LNCaP clone FGC (cell line): ENCODE measurements at regions not wholly inside any gene's neighbourhood (a gene's known extent, or its start where the extent isn't known, plus 50 kb on each side); places are given as distances from the start of the nearest gene placed in this dataset.

Experiments
- DNase-seq: peaks from one replicate; pipeline ENCODE4 v3.0.0-alpha.2; 2011; ENCODE audit warnings: low read depth
- H3K4me3 ChIP-seq: 2 replicates; pipeline ENCODE4 v1.5.1; 2011; ENCODE audit warnings: mild to moderate bottlenecking, low read depth, low read length, control low read depth
- TF ChIP-seq, protein P1 (sequence below): IDR thresholded peaks from 2 replicates; pipeline ENCODE4 v1.5.1; 2012; ENCODE audit warnings: mild to moderate bottlenecking; ENCODE audit not compliant: control insufficient read depth, insufficient read depth; ENCODE audit errors: extremely low read depth

DNA sequence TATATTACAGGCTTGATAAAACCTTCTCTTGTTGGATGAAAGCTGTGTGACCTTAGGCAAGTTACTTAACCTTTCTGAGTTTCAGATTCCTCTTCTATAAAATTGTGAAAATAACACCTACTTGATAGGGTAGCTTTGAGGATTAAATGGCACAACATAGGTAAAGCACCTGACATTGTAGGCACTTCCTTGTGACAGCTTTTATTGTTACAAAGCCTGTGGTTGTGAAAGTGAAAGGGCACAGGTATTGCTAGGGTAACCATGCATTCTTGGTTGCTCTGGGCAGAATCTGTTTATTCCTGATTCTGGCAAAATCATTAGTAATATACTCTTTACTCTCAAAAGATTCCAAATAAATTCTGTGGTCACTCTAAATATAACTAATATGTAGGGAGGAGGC lies 493.4 kb downstream of the OLFM4 start:
- H3K4me3 ChIP-seq, result no peak overlapping the region
- no peak for DNase-seq
- TF ChIP-seq, protein P1, sequence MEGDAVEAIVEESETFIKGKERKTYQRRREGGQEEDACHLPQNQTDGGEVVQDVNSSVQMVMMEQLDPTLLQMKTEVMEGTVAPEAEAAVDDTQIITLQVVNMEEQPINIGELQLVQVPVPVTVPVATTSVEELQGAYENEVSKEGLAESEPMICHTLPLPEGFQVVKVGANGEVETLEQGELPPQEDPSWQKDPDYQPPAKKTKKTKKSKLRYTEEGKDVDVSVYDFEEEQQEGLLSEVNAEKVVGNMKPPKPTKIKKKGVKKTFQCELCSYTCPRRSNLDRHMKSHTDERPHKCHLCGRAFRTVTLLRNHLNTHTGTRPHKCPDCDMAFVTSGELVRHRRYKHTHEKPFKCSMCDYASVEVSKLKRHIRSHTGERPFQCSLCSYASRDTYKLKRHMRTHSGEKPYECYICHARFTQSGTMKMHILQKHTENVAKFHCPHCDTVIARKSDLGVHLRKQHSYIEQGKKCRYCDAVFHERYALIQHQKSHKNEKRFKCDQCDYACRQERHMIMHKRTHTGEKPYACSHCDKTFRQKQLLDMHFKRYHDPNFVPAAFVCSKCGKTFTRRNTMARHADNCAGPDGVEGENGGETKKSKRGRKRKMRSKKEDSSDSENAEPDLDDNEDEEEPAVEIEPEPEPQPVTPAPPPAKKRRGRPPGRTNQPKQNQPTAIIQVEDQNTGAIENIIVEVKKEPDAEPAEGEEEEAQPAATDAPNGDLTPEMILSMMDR, result no peak

GRCh38 chr13:53537586-53537985 lies 509.0 kb downstream of the OLFM4 start:
- TF ChIP-seq, protein P1, result no peak
- DNase-seq, result no peak
- H3K4me3 ChIP-seq, result no peak overlapping the region

DNA sequence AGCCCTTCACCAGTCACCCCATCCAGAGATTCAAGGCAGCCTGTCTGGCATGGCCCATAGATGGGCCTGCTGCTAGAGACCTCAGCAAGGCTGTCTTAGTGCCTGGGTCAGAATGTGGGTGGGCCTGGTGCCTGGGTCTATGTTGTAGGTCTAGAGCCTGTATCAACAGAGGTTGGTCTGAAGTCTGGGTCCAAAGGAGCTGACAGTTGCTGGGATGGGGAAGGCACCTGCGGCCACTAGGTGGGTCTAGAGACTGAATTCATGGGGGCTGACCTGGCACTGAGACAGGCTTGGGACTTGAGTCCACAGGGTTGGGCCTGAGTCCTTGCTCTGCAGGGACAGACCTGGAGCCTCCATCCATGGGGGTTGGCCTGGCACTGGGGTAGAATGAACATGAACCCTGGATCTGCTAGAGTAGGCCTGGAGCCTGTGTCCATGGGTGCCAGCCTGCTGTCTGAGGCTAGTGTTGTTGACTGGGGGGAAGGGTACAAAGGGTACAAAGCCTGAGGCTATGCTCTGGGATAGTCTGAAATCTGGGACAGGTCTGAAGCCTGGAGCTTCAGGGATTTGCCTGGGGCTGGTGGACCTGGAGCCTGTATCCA lies 516.8 kb downstream of the OLFM4 start:
- DNase-seq, result no peak

DNA sequence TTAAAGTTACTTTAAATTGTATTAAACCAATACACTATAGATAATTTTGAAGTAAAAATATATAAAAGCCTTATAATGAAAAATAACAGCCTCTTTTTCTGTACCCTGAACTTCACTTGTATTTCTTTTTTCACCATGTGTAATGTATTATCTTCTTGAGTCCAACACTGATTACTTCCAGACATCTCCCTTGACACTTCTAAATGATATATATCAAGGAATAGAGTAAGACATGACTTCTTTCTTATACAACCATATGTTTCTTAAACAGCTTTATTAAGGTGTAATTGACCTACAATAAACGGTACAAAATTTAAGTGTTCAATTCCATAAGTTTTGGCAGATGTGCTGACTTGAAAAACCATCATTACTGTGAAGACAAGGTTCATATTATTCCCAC lies 531.9 kb downstream of the OLFM4 start:
- no peak overlapping the region for H3K4me3 ChIP-seq
- DNase-seq, result no peak
- TF ChIP-seq, protein P1, result no peak

More for the DNA sequence above, 516.8 kb downstream of the OLFM4 start:
- H3K4me3 ChIP-seq, result no peak overlapping the region
- TF ChIP-seq, protein P1, result no peak

- TF ChIP-seq, protein P1, result no peak
- H3K4me3 ChIP-seq, result no peak overlapping the region
- DNase-seq, result peak; percentile 74
Observed at GRCh38 chr13:53562419-53562818, 533.8 kb downstream of the OLFM4 start.

DNA sequence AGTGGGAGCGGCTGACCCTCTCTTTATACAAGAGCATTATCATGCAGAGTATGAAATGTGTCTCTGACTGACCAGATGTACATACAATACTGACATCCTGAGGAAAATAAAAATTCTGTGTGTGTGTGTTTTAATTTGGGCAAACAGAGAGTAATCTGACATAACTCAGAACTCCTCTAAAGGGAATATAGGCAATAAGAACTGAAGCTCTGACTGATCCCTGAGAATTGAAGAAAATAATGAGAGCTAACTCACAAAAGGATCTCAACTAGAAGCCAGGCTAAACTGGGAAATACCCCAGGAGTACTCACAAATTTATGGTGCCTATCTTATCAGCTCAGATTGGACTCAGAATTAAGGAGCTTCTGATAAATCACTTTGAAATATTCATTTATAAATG lies 539.9 kb downstream of the OLFM4 start:
- H3K4me3 ChIP-seq, result no peak overlapping the region
- DNase-seq, result no peak
- TF ChIP-seq, protein P1, result no peak

- DNase-seq, result no peak
- TF ChIP-seq, protein P1, result no peak
- H3K4me3 ChIP-seq, result no peak overlapping the region
Observed at GRCh38 chr13:53569453-53569852, 540.8 kb downstream of the OLFM4 start.
